Hematopoietic multipotent progenitor cell treated with erythropoietin and hydrocortisone succinate and interleukin-3 and kit ligand, for 8 days (in vitro differentiated cells): ENCODE measurements at regions not wholly inside any gene's neighbourhood (a gene's known extent, or its start where the extent isn't known, plus 50 kb on each side); places are given as distances from the start of the nearest gene placed in this dataset.
"Not testable (repeated sequence)": the region's sequence is repeated elsewhere in the genome, so short reads cannot be mapped to it uniquely, and the experiment has no call there.

ENCODE experiments used
- DNase-seq: peaks from one replicate; pipeline ENCODE4 v3.0.0-alpha.2; 2015

DNA sequence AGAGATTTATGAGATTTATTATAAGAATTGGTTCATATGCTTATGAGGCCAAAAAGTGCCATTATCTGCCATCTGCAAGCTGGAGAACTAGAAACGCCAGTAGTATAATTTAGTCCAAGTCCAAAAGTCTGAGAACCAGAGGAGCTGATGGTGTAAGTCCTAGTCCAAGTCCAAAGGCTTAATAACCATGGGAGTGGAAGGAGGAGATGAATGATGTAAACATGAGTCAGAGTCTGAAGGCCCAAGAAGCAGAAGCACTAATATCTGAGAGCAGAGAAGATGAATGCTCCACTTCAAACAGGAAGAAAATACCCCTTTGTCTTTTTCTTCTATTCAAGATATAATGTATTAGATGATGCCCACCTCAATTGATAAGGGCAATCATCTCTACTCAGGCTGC lies 185.7 kb downstream of the CGGBP1 start:
- DNase-seq = no peak

DNA sequence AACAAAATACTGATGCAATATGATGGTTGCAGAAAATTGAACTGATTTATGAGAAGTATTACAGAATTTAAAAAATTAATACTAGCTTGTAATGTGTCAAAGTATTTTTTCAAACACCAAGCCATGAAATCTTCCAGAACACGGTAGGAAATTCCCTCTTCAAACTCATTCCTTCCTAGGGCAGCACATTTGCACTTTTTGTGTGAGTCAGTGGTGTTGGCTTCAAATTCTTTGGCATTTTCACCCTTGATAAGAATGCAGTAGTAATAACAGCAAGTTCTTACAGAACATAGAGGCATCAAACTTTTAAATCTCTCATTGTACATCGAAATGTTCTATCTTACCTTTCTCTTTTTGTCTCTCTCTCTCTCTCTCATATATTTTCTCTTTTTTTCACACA lies 191.8 kb downstream of the CGGBP1 start:
- DNase-seq = no peak

DNA sequence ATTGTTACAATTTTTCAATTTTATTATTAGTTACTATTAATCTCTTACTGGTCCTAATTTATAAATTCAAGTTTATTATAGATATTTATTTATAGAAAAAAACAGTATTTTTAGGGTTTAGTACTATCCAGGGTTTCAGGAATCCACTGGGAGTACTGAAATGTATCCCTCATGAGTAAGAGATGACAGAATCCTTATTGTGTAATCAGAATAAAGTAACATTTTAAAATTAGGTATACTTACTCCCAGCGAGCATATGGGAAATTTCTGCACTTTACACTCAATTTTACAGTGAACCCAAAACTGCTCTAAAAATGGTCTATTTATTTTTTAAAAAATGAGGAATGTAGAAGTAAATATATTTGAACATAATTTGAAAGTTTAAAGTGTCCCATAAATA lies 202.7 kb downstream of the CGGBP1 start:
- no peak for DNase-seq

DNA sequence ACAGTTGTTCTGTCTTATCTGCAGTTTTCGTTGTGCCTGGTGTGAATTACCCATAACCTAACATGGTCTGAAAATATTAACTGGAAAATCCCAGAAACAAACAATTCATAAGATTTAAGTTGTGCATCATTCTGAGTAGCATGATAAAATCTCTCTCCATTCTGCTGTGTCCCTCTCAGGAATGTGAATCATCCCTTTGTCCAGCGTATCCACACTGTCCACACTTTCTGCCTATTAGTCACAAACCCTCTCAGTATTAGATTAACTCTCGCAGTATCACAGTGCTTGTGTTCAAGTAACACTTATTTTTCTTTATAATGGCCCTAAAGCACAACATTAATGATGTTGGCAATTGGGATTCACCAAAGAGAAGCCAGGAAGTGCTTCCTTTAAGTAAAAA lies 203.2 kb downstream of the CGGBP1 start:
- no peak for DNase-seq

DNA sequence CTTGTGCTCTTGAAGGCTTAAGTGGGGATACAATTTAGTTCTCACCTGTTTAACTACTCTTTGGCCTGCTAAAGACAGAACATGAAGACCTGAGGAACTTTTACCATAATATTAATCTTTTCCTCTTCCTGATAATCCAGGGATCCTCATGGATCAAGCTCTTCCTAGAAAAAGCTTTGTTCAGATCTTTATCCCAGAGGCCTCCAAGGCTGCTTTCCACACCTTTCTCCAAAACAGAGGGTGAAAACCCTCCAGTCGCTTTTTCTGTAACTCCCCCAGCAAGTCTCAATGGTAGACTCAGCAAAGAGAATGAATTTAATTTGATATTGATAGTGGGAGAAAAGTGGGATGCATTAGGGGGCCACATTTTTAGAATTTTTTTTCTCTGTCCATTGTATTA lies 203.6 kb downstream of the CGGBP1 start:
- DNase-seq = no peak

DNA sequence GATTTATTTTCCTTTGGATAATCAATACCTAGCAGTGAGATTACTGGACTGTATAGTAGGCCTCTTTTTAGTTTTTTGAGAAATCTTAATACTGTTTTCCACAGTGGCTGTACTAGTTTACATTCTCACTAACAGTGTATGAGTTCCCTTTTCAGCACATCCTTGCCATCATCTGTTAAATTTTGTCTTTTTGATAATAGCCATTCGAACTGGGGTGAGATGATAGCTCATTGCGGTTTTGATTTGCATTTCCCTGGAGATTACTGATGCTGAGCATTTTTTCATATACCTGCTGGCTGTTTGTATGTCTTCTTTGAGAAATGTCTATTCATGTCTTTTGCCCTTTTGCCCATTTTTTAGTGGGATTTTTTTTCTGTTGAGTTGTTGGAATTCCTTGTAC lies 210.8 kb downstream of the CGGBP1 start:
- DNase-seq = no peak

DNA sequence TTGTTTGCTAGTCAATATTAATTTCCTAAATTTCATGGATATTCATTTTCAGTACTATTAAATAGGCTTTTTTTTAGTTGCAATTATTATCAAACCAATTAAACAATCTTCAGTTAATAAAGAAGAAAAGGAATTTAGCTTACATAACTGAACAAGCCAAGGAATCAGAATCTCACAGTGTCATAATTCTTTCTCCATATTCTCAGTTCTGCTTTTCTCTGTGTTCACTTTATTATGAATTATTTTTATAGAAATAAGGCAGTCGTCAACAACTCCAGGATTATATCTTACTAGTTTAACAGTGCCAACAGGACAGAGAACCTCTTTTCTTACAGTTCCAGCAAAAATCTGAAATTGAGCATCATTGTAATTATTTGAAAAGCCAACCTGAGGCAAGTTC lies 221.7 kb downstream of the CGGBP1 start:
- no peak for DNase-seq

DNA sequence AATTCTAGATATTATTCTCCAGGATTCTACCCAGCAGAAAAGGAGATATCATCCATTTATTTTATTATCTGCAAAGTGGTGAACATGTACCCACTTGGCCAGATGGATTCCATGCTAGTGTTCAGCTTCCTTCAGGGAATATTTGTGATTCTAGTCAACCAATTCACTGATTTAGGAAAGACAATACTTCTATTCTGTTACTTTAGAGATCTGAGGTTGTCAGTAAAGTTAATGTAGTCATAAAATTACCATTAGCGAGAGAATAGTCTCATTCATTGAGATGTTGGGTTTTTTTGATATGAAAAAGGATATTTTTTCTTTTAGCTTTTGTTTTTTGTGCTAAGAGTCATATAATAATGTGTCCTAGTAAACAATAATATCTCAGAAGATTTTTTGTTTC lies 222.8 kb downstream of the CGGBP1 start:
- no peak for DNase-seq

DNA sequence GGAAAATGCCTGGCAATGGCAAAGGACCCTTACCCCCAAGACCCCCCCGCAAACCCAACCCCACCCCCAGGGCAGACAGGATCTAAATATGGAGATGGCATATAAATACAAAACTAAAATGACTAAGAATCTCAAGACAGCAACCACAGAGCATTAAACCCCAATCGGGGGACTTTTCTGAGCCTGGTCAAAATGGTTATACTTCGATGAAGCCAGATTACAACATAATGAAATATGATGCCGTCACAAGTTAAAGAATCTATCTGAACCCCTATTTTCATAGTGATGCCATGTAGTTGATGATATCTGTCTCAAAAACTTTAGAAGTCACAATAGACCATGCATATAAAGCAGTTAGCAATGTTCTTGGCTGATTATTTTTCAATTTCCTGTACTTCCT lies 223.6 kb downstream of the CGGBP1 start:
- DNase-seq = no peak

DNA sequence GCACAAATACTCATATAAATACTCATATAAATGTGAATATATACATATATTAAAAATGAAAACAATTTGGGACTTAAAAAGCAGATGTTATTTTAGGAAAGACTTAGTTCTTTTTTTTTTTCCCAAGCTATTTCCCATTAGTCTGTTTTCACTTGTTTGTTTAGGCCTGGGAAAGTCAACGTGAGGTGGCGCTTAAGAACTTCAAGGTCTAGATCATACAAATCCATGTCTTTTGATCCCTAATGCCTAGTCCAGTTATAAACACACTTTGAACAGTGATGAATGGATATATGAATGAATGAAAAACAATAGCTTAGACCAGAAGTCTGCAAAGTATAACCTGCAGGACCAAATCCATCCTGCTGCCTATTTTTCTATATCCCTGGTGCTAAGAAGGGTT lies 224.5 kb downstream of the CGGBP1 start:
- DNase-seq = no peak

DNA sequence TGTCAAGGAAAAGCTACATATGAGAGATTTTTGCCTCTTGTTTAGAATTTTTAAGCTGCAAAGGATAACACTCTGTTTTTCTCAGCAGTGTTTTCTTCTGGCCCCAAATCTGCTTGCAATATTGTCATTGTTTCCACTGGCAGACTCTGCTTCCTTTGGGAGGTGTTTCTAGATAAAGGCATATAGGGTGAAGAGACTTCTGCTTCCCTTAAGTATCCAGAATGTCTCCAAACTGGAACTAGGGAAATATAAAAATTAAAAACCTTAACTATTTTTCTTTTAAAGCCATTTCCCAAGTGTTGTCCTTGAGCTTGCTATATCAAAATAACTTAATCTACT lies 225.8 kb downstream of the CGGBP1 start:
- DNase-seq = no peak

DNA sequence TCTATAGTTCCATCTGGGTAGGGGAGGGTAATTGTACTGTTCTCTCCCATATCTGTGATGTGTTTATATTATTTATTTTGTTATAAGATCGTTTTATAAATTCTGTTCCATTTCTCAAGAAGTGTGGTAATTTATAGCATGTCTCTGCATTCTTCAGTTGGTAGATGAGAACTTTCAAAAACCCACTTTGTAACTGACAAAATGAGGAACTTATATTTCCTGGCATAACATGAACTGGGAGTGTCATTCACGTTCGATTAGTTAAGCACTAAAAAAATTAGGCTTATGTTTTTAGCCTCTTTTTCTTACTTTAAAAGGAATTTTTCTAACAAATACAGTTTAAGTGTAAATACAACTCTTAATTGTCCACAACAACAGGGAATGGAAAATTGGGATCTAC lies 230.8 kb downstream of the CGGBP1 start:
- DNase-seq = no peak

DNA sequence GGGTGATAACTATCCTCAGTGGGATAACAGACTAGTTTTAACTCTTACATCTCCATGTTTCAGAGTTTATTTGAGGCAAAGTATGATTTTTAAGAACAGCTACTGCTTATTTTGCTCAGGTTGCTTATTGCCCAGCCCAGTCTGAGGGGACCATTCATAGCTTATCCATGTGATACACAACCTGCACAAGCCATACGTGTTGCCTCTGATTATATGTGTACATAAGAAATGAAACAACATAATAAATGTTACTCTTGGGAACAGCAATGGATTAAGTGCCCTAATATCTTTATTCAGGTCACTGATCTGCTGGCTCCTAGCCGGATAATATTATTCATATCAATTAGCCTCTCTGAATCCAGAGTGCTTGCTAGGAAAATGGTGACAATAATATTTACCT lies 236.2 kb downstream of the CGGBP1 start:
- no peak for DNase-seq

DNA sequence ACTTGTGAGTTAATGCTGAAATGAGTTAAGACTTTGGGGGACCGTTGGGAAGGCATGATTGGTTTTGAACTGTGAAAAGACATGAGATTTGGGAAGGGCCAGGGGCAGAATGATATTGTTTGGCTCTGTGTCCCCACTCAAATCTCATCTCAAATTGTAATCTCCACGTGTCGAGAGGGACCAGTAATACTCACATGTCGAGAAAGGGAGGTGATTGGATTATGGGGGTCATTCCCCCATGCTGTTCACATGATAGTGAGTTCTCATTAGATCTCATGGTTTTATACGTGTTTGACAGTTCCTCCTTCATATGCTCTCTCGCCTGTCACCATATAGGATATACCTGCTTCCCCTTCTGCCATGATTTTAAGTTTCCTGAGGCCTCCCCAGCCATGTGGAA lies 245.3 kb downstream of the CGGBP1 start:
- DNase-seq = not testable (repeated sequence)

DNA sequence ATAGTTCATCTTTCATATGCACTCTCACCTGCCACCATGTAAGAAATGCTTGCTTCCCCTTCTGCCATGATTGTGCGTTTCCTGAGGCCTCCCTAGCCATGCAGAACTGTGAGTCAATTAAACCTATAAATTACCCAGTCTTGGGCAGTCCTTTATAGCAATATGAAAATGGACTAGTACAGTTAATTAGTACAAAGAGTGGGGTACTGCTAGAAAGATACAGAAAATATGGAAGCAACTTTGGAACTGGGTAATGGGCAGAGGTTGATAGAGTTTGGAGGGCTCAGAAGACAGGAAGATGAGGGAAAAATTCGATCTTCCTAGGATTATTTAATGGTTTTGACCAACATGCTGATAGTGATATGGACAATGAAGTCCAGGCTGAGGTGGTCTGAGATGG lies 246.9 kb downstream of the CGGBP1 start:
- no peak for DNase-seq

DNA sequence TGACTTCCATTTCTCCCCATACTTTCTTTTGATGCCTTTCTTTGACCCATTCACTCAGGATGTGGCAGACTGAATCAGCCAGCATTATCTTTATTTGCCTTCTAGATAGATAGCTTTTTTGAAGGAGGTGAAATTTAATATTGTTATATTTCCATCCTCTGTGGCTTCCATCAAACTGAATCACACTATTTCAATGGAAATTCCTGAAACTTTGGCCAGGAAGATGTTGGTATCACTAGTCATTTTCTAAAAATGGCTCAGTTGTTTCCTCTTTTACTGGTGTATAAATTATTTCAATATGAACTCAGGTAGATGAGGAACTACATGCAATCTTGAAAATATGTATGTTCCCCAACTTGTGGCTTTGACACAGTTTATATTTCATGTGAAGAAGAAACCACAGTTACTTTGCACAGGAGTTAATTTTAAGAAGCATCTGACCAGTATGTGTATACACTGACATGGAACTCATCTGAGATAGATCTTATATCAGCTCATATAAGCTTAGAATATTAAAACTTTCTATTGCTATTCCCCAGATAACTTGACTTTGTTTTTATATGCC lies 248.3 kb downstream of the CGGBP1 start:
- DNase-seq = no peak

DNA sequence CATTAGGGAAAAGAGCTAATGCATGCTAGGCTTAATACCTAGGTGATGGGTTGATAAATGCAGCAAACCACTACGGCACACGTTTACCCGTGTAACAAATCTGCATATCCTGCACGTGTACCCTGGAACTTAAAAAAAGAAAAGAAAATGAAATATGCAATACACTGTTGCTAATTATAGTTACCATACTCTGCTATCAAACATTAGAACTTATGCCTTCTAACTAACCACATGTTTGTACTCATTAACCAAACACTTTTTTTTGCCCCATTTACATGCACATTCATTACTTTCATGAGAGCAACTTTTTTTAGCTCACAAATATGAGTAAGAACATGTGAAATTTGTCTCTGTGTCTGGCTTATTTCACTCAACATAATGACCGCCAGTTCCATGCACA lies 253.1 kb downstream of the CGGBP1 start:
- DNase-seq = no peak

DNA sequence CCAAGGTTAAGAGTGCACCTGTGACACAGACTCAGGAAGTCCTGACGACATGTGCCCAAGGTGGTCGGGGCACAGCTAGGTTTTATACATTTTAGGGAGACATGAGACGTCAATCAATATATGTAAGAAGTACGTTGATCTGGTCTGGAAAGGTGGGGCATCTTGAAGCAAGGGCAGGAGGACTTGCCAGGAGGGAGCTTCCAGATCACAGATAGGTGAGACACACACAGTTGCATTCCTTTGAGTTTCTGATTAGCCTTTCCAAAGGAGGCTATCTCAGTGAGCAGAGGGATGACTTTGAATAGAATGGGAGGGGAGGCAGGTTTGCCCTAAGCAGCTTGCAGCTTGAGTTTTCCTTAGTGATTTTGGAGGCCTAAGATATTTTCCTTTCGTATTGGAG lies 257.4 kb downstream of the CGGBP1 start:
- DNase-seq = peak; percentile 66

DNA sequence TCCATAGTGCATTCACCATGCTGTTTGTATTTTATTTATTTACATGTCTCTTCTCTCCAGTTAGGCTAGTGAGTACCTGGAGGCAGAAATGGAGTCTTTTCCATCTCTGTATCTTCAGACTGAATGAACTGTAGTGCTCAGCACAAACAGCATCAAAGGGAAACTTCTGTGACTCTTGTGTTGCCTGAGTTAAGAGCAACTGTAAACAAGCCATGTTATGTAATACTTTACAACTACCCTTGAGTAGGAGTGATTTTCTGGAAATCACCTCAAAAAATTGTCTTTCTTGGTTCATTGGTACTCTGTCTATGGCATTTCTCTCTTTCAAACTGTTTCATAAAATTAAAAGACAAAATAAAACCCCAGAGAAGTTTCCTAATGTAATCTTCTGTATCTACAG lies 258.3 kb downstream of the CGGBP1 start:
- DNase-seq = no peak

DNA sequence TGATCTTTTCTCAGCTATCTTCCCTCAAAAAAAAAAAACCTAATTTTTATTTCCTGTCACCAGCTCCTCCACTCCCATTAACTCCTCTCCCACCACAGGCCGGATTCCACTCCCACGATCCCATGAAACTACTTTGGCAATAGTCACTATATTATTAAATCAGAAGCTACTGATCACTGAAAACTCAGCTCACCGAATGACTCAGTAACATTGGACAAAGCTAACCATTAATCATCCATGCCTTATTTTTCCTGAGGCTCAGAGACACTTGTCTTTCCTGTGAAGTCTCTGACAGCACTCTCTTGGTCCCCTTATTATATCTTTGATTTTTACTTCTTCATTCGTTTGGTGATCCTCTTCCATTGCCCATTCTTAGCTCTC lies 260.2 kb downstream of the CGGBP1 start:
- no peak for DNase-seq

DNA sequence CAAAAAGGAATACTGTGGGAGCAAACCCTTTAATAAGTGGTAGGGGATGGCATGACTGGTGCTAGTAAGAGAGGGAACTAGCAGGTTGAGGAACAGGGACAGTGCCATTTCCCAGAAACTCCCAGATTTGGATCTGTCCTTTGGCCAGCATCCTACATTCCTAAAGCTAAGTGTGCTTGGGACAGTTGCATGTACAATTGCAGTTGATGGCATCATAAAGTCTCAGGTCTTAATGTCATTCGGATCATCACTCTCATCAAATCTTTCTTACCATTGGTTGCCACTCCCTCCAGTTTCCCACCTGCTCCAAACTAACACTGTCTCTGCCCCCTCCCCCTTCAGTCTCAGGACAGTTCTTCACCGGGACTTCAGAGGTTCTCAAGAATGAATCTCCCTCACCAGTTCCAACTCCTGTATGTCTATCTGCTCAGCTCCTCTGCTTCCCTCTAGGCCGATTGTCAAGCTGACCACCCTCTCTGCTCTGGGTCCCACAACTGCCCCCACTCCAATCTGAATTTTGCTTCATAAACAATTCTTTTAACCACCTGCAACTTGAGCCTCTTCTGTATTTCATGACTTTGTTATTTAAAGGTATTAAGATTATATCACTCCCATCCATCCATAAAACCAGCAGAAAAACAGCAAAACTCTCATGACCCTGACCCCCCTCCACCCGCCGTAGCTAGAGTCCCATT lies 260.8 kb downstream of the CGGBP1 start:
- DNase-seq = no peak

DNA sequence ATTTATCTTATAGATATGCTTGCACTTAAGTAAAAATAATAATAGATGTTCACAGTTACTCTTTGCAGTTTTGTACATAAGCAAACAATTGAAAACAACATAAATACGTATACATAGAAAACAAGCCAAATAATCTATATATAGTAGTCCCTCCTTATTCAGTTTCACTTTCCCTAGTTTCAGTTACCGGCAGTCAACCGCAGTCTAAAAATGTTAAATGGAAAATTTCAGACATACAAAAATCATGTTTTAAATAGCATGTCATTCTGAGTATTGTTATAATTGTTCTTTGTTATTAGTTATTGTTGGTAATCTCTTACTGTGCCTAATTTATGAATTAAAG lies 262.0 kb downstream of the CGGBP1 start:
- DNase-seq = peak; percentile 43

DNA sequence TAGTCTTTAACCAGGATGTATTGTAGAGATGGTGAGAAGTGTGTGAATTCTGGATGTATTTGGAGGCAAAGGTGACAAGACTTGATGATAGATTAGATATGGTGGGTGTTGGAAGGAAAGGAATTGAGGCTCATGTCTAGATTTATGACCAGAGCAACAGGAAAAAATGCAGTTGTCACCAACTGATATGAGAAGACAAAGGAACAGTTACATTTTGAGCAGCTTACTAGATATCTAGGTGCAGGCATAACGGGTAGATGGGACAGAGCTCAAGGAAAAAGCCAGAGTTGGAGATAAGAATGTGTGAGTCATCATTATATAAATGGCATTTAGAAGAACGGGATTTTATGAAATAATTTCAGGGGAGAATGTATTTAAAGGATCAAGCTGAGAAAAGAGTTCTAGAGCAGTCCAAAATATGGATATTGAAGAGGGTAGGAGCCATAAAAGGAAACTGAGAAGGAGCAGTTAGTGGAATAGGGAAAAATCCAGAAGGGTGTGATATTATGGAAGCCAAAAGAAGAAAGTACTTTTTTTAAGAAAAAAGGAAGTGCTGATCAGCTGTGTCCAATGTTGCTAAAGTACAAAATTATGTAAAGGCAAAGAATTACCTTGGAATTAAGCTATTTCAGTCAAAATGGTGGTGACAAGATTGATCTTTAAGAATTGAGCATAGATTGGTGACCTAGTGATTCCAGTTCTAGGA lies 262.5 kb downstream of the CGGBP1 start:
- peak; percentile 91 for DNase-seq

DNA sequence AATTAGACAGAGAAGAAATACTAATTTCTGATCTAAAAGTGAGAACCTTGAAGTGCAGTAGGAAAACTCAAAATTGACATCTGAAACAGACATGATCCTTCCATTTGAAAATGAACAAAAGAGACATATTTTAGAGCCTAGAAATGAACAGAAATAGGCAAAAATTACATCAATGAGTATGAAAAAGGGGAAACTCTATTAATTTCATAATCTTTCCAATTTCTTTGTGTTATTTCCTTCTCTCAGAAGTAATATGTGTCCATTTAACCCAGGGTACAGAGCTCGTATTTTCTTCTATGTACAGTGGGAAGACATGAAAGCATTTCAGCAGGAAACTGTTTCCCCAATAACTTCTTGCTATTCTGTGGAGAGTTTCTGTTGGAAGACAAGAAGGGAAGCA lies 263.1 kb downstream of the CGGBP1 start:
- no peak for DNase-seq

DNA sequence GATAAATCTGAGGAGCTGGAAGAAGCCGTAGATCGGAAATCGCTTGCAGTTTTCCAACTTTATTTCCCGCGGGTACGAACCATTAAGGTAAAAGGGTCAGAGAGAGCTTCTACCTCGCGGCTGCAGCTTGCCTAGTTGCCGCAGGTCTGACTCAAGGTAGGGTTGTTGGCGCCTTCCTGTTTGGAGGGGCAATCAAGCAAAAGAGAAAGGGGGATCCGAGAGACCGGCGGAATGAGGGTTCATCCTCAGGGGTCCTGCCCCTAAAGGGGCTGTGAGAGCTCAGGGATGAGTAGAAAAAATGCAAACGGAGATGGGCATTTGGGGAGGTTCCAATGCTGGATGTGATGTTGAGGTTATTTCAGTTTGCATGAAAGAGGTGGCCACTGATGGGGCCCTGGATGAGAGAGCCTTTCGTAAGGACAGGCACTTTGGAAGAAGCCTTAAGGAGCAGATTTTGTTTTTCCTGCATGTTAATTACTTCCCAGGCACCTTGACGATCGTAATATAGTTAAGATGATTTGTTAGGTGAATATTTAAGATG lies 265.4 kb downstream of the CGGBP1 start:
- DNase-seq = peak; percentile 38
